Hematopoietic multipotent progenitor cell treated with erythropoietin and hydrocortisone succinate and interleukin-3 and kit ligand, for 6 days (in vitro differentiated cells): ENCODE measurements at regions not wholly inside any gene's neighbourhood (a gene's known extent, or its start where the extent isn't known, plus 50 kb on each side); places are given as distances from the start of the nearest gene placed in this dataset.
A peak's percentile ranks its signal among the peaks of the same experiment; 100 is the strongest.
"Not testable (repeated sequence)": the region's sequence is repeated elsewhere in the genome, so short reads cannot be mapped to it uniquely, and the experiment has no call there.

Experiments used
- DNase-seq: peaks from one replicate; pipeline ENCODE4 v3.0.0-alpha.2; 2015

DNA sequence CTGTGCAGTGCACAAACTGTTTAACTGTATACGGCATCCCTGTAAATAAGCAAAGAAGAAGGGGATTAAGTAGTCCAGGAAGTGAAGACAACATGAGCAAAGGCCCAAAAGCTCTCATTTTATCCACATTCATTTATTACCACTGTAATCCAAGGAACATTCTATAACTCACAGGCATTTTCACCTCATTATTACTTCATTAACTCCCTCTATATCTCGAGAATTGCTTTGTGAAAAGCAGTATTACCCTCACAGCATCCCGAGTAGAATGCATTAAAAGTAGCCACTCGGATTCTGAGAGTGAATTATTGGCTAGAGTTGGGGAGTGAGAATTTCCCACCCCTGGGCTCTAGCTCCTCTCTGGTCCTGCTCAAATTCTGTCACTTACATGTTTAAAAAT lies 51.0 kb upstream of the CHCHD3 start:
- no peak for DNase-seq

- no peak for DNase-seq
Measured at GRCh38 chr7:133134810-133135209, 52.9 kb upstream of the CHCHD3 start.

- no peak for DNase-seq
Measured at GRCh38 chr7:133135451-133135850, 53.6 kb upstream of the CHCHD3 start.

- DNase-seq = peak; percentile 36
Measured at GRCh38 chr7:133139350-133139749, 57.5 kb upstream of the CHCHD3 start.

- DNase-seq = no peak
Measured at GRCh38 chr7:133139801-133140200, 57.9 kb upstream of the CHCHD3 start.

GRCh38 chr7:133140994-133141595 lies 59.2 kb upstream of the CHCHD3 start:
- DNase-seq = no peak

DNA sequence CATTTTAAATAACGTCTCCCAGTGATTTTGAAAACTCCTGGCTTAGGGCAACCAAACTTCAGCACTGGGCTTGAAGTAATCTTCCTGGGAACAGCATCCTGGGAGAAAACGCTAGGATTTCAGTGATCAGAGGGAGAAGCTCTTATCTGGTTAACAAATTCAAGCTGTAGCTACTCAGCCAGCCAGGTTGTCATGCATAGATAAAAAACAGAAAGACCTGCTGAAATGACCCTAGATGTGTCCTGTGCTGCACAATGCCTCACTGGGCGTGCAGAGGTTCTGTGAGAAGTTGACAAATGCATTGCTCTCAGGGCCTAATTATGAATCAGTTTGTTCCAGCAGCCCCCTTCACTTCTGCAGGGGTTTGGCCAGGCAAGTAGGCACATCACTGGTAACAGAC lies 68.9 kb upstream of the CHCHD3 start:
- no peak for DNase-seq

GRCh38 chr7:133152875-133153274 lies 71.0 kb upstream of the CHCHD3 start:
- DNase-seq = no peak

DNA sequence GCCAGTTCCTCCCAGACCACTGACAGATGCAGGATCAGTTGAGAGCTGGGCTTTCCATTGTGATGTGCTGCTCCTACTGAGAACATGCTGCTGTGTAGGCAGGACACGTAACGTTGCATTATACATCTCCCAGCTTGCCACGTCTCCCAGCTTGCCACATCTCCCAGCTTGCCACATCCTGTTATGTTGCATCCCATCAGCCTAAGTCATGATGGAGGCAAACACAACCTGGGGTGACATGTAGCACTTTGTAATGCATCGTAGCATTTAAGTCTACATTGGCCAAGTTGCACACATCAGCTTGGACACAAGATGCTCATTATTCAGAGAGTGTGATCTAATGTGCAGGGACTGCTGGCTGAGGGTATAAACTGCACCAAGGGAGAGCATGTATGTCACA lies 73.3 kb upstream of the CHCHD3 start:
- no peak for DNase-seq

DNA sequence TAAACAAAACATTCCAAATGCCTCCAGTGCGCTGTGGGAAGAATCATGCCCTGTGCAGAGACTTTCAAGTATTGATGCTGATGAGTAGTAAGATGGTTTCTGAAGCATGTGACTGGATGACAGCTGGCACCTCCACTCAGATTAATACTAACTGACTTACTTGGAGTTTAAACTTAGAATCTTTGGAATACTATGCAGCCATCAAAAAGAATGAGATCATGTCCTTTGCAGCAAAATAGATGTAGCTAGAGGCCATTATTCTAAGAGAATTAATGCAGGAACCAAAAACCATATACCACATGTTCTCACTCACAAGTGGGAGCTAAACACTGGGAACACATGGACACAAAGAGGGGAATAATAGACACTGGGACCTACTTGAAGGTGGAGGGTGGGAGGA lies 73.8 kb upstream of the CHCHD3 start:
- no peak for DNase-seq

DNA sequence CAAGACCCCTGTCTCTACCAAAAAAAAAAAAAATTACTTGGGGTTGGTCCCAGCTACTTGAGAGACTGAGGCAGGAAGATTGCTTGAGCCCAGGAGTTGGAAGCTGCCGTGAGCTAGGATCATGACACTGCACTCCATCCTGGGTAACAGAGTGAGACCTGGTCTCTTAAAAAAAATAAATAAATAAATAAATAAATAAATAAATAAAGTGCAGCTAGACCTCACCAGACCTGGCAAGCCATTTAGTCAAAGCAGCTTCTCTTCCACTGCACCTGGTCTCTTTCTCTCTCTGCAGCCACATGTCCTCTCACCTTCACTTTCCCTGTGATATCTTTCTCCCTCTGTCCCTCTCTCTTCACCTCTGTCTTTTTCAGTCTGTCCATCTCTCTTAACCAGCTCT lies 75.2 kb upstream of the CHCHD3 start:
- DNase-seq = no peak

- DNase-seq = no peak
Measured at GRCh38 chr7:133164498-133164897, 82.6 kb upstream of the CHCHD3 start.

DNA sequence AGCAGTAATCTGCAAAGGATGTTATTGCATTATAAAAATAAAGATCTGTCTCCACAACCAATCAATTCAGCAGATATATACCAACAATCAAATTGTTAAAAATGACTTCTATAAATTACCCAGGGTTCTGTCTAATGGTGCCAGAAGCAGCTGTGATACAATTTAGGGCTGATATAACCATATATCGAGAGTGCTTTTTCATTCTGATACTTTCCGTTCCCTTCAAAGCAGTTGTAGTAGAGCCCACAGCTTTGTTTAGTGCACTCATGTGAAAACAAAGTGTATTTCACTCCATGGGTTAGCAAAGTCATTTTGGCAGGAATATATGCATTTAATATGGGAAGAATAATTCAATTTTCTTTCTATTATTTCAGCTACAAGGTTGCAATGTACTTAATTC lies 83.1 kb upstream of the CHCHD3 start:
- no peak for DNase-seq

DNA sequence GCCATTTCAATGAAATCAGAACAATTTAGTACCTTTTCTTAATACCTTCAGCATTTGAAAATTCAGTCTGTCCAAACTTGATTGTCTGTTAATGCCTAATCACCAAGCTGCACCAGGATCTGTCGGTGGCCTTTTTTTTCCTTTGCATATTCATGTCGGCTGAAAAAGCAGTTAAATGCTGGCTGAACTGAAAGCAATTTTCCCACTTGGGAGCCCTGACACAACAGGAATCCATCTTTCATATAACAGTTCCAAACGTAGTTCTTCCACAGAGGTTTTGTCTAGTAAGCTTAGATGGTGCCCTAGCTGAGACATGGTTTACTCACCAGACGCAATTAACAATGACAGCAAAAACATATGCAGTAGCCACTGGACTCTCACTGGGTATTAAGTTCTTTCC lies 83.6 kb upstream of the CHCHD3 start:
- DNase-seq = no peak

DNA sequence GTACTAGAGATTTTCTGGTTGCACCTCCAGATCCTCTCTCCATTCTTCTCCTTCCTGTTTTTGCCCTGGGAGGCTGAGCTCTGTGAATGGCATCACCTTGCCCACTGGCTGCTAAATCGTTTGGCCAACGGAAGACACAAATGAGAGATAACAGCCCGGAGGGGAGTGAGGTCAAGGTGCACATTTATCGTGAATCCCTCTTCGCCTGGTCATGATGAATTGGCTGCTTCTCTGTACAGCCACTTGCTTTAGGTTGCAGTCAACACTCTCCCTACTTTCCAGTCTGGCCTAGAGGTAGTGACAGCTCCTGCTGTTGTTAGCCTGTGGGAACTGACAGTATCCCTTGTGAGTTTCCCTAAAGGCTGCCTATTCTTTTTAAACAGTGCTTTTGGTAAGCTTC lies 85.4 kb upstream of the CHCHD3 start:
- DNase-seq = no peak

DNA sequence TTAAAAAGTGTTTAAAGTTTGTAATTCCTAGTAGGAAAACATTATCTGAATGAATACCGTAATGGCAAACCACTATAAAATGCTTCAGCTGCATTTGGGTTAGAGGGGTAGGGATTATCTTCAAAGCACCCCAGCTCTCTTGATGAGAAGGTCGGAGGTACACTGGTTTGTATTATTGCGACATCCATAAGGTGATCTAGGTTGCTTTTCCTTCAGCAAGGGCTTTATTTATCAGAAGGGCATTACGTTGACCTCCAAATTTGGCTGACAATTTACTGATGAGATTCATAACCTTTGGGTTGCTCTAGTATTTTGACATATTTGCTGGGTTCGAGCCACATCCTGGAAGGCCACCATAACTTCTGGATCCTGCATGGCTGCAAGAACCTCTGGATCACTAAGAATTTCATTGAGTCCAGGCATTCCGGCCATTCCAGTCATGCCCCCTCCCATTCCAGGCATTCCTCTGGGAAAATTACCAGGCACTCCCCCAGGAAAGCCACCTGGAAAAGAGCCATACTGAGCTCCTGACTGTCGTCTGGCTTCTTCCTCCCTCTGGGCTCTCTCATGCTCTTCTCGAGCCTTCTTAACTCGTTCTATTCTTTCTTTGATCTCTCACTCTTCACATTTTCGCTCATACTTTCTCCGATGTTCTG lies 83.6 kb upstream of the EXOC4 start:
- DNase-seq = not testable (repeated sequence)

- DNase-seq = not testable (repeated sequence)
Measured at GRCh38 chr7:133177476-133177875, 75.4 kb upstream of the EXOC4 start.

- DNase-seq = no peak
Measured at GRCh38 chr7:133180717-133181116, 72.2 kb upstream of the EXOC4 start.

GRCh38 chr7:133183042-133183794 lies 69.7 kb upstream of the EXOC4 start:
- no peak for DNase-seq

GRCh38 chr7:133183969-133184368 lies 68.9 kb upstream of the EXOC4 start:
- no peak for DNase-seq

- no peak for DNase-seq
Measured at GRCh38 chr7:133185512-133185911, 67.4 kb upstream of the EXOC4 start.

- no peak for DNase-seq
Measured at GRCh38 chr7:133186060-133186459, 66.8 kb upstream of the EXOC4 start.

GRCh38 chr7:133190172-133190528 lies 62.7 kb upstream of the EXOC4 start:
- DNase-seq = no peak

DNA sequence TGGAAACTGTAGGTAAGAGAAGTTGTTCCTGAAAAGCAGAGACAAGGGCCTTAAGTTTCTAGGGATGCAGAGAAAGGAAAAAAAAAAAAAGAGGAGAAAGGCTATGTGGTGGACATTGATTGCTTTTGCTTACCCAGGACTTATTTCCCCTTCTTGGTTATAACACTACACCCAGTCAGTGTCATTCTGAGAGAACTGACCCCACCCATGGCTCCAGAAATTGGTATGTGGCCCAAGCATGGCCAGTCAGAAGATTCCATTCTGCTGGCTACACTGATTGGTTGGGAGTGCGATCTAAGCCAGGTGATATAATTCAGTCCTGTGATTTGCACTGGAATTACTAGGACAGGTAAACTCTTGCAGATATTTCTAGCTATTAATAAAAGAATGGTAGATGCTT lies 62.2 kb upstream of the EXOC4 start:
- no peak for DNase-seq

DNA sequence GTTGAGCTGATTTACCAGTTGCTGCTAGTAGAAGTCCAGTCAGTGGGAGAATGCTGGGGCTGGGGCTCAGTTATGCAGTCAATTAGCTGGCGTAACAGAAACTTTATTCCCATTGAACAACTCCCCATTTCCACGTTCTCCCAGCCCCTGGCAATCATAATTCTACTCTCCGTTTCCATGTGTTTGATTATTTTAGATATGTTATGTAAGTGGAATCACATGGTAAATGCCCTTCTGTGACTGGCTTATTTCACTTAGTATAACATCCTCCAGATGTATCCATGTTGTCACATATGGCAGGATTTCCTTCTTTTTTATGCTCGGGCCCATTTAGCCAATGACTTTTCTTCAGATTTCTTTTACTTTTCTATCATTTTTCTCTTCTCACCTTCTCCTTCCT lies 61.1 kb upstream of the EXOC4 start:
- DNase-seq = no peak
